HEK293 (cell line): ENCODE measurements at regions not wholly inside any gene's neighbourhood (a gene's known extent, or its start where the extent isn't known, plus 50 kb on each side); places are given as distances from the start of the nearest gene placed in this dataset.

Source experiments
- CTCF ChIA-PET: fragments of 350-600 bp; formaldehyde crosslinking; extraction: SDS; loops from one replicate; lab custom pipeline; 2021; ENCODE audit warnings: antibody characterized with exemption; lab: Yijun Ruan, JAX
- POLR2A ChIA-PET: fragments of 300-600 bp; formaldehyde crosslinking; extraction: SDS; loops from one replicate; lab custom pipeline; 2020; ENCODE audit warnings: antibody characterized with exemption, inconsistent platforms; lab: Yijun Ruan, JAX
- H3K27ac ChIP-seq: fragments of 200-500 bp; sonication (Bioruptor generic); 2 replicates; pipeline ENCODE4 v1.5.1; 2014; ENCODE audit warnings: low read depth, low read length, control low read depth, inconsistent platforms; ENCODE audit errors: extremely low read depth
- H3K36me3 ChIP-seq, 2 experiments: fragments of 200-500 bp in 1 of 2; sonication (Bioruptor generic) in 1 of 2; 1 replicate in 1 of 2; 2 replicates in 1 of 2; pipeline ENCODE4 v1.5.1; 2014 to 2017; ENCODE audit warnings: inconsistent platforms in 2 of 2, low read length in 2 of 2; ENCODE audit not compliant: control insufficient read depth in 2 of 2, insufficient read depth in 1 of 2
- H3K4me1 ChIP-seq: fragments of 200-500 bp; sonication (Bioruptor generic); 2 replicates; pipeline ENCODE4 v1.5.1; 2014; ENCODE audit warnings: mild to moderate bottlenecking, low read length, inconsistent platforms; ENCODE audit not compliant: control insufficient read depth, insufficient read depth
- H3K4me3 ChIP-seq: 2 replicates; pipeline ENCODE4 v1.5.1; 2011; ENCODE audit warnings: low read depth, mild to moderate bottlenecking, control low read depth, low read length, moderate library complexity
- H3K9me3 ChIP-seq: fragments of 200-500 bp; sonication (Bioruptor generic); 2 replicates; pipeline ENCODE4 v1.5.1; 2014; ENCODE audit warnings: low read depth, low read length, inconsistent platforms; ENCODE audit not compliant: control insufficient read depth, insufficient read depth
- GLIS2 ChIP-seq: fragments of 450-650 bp; formaldehyde crosslinking; IDR thresholded peaks from 2 replicates; pipeline ENCODE4 v1.5.1; 2016; ENCODE audit warnings: missing biosample characterization, missing genetic modification characterization
- HOXA7 ChIP-seq: sonication (generic); formaldehyde crosslinking; IDR thresholded peaks from 2 replicates; pipeline ENCODE4 v1.8.1; 2022; ENCODE audit warnings: missing genetic modification reagents, borderline replicate concordance
- HOXD13 ChIP-seq: sonication (generic); formaldehyde crosslinking; IDR thresholded peaks from 2 replicates; pipeline ENCODE4 v1.8.0; 2022; ENCODE audit warnings: missing genetic modification reagents, borderline replicate concordance
- IKZF3 ChIP-seq: fragments of 450-650 bp; IDR thresholded peaks from 2 replicates; pipeline ENCODE4 v1.5.0; 2018; ENCODE audit warnings: missing biosample characterization, mild to moderate bottlenecking, missing genetic modification characterization, moderate library complexity
- KLF9 ChIP-seq: fragments of 450-650 bp; formaldehyde crosslinking; IDR thresholded peaks from 2 replicates; pipeline ENCODE4 v1.5.1; 2016; ENCODE audit warnings: missing biosample characterization, missing genetic modification characterization, low read depth
- PRDM1 ChIP-seq: fragments of 450-650 bp; formaldehyde crosslinking; IDR thresholded peaks from 2 replicates; pipeline ENCODE4; 2016; ENCODE audit warnings: missing biosample characterization, missing genetic modification characterization
- RBAK ChIP-seq: fragments of 450-650 bp; formaldehyde crosslinking; IDR thresholded peaks from 2 replicates; pipeline ENCODE4 v1.5.1; 2016; ENCODE audit warnings: missing biosample characterization, missing genetic modification characterization
- YY1 ChIP-seq: fragments of 450-650 bp; formaldehyde crosslinking; IDR thresholded peaks from 2 replicates; pipeline ENCODE4 v1.5.1; 2018; ENCODE audit warnings: missing biosample characterization, missing genetic modification characterization
- YY2 ChIP-seq: fragments of 450-650 bp; formaldehyde crosslinking; IDR thresholded peaks from 2 replicates; pipeline ENCODE4 v1.5.1; 2016; ENCODE audit warnings: missing biosample characterization, missing genetic modification characterization
- ZFP37 ChIP-seq: fragments of 450-650 bp; formaldehyde crosslinking; IDR thresholded peaks from 2 replicates; pipeline ENCODE4 v1.5.1; 2016; ENCODE audit warnings: missing biosample characterization, missing genetic modification characterization
- ZNF132 ChIP-seq: fragments of 450-650 bp; formaldehyde crosslinking; IDR thresholded peaks from 2 replicates; pipeline ENCODE4 v1.5.1; 2017; ENCODE audit warnings: missing biosample characterization, missing genetic modification characterization, borderline replicate concordance
- ZNF133 ChIP-seq: fragments of 450-650 bp; formaldehyde crosslinking; IDR thresholded peaks from 2 replicates; pipeline ENCODE4 v1.5.1; 2016; ENCODE audit warnings: missing biosample characterization, missing genetic modification characterization
- ZNF146 ChIP-seq: fragments of 450-650 bp; formaldehyde crosslinking; IDR thresholded peaks from 2 replicates; pipeline ENCODE4 v1.5.1; 2016; ENCODE audit warnings: missing biosample characterization, missing genetic modification characterization
- ZNF19 ChIP-seq: fragments of 450-650 bp; formaldehyde crosslinking; IDR thresholded peaks from 2 replicates; pipeline ENCODE4; 2016; ENCODE audit warnings: missing biosample characterization, missing genetic modification characterization, low read depth
- ZNF2 ChIP-seq: fragments of 450-650 bp; formaldehyde crosslinking; IDR thresholded peaks from 2 replicates; pipeline ENCODE4 v1.5.1; 2016; ENCODE audit warnings: missing biosample characterization, missing genetic modification characterization
- ZNF239 ChIP-seq: fragments of 450-650 bp; formaldehyde crosslinking; IDR thresholded peaks from 2 replicates; pipeline ENCODE4 v1.5.1; 2016; ENCODE audit warnings: missing biosample characterization, missing genetic modification characterization
- ZNF311 ChIP-seq: fragments of 450-650 bp; formaldehyde crosslinking; IDR thresholded peaks from 2 replicates; pipeline ENCODE4 v1.5.1; 2017; ENCODE audit warnings: missing biosample characterization, missing genetic modification characterization, borderline replicate concordance
- ZNF341 ChIP-seq: fragments of 450-650 bp; formaldehyde crosslinking; IDR thresholded peaks from 2 replicates; pipeline ENCODE4; 2016; ENCODE audit warnings: low read depth, missing biosample characterization, missing genetic modification characterization
- ZNF416 ChIP-seq: fragments of 450-650 bp; formaldehyde crosslinking; IDR thresholded peaks from 2 replicates; pipeline ENCODE4 v1.5.1; 2016; ENCODE audit warnings: missing biosample characterization, missing genetic modification characterization
- ZNF426 ChIP-seq: fragments of 450-650 bp; formaldehyde crosslinking; IDR thresholded peaks from 2 replicates; pipeline ENCODE4 v1.5.1; 2017; ENCODE audit warnings: missing biosample characterization, missing genetic modification characterization, mild to moderate bottlenecking, inconsistent platforms, moderate library complexity
- ZNF433 ChIP-seq: fragments of 450-650 bp; formaldehyde crosslinking; IDR thresholded peaks from 2 replicates; pipeline ENCODE4 v1.5.1; 2016; ENCODE audit warnings: missing biosample characterization, missing genetic modification characterization, low read depth
- ZNF473 ChIP-seq: fragments of 450-650 bp; formaldehyde crosslinking; IDR thresholded peaks from 2 replicates; pipeline ENCODE4 v1.5.1; 2017; ENCODE audit warnings: missing biosample characterization, missing genetic modification characterization
- ZNF555 ChIP-seq: fragments of 450-650 bp; formaldehyde crosslinking; conservative IDR thresholded peaks from 2 replicates; pipeline ENCODE4 v1.5.1; 2017; ENCODE audit warnings: missing biosample characterization, mild to moderate bottlenecking, missing genetic modification characterization, inconsistent platforms
- ZNF654 ChIP-seq: fragments of 450-650 bp; formaldehyde crosslinking; IDR thresholded peaks from 2 replicates; pipeline ENCODE4 v1.5.1; 2016; ENCODE audit warnings: low read depth, missing biosample characterization, missing genetic modification characterization
- TF ChIP-seq, protein P1 (sequence below): fragments of 450-650 bp; formaldehyde crosslinking; IDR thresholded peaks from 2 replicates; pipeline ENCODE4 v1.5.1; 2017; ENCODE audit warnings: missing biosample characterization, missing genetic modification characterization
- TF ChIP-seq, protein P2 (sequence below): sonication (generic); formaldehyde crosslinking; IDR thresholded peaks from 2 replicates; pipeline ENCODE4 v1.8.1; 2022; ENCODE audit warnings: mild to moderate bottlenecking, moderate library complexity, missing genetic modification reagents
- TF ChIP-seq, protein P3 (sequence below): fragments of 450-650 bp; formaldehyde crosslinking; IDR thresholded peaks from 2 replicates; pipeline ENCODE4 v1.5.1; 2016; ENCODE audit warnings: missing biosample characterization, missing genetic modification characterization, low read depth

DNA sequence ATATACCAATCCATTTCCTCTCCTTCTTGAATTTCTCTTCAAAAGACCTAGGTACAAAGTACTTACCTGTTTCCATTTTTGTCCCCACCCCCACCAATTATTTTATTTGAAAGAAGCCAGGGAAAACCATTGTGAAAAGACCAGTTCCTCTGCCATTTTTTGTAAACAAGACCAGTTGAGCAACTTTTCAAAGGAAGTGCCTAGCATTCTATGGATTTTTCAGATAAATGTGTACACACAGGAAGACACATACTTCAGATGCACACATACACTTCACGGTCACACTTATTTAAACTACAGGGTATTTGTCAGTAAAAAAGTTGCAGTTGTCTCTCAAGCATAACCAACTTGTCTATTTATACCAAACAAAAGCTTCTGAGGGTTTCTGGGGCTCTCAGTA is 587.2 kb upstream of the KLHL4 start (continued):
- TF ChIP-seq ZNF311 (tag by site-specific recombination) (no peak), HOXD13 (no peak), ZNF239 (tag by site-specific recombination) (no peak), KLF9 (tag by site-specific recombination) (no peak)
- TF ChIP-seq, protein P1, sequence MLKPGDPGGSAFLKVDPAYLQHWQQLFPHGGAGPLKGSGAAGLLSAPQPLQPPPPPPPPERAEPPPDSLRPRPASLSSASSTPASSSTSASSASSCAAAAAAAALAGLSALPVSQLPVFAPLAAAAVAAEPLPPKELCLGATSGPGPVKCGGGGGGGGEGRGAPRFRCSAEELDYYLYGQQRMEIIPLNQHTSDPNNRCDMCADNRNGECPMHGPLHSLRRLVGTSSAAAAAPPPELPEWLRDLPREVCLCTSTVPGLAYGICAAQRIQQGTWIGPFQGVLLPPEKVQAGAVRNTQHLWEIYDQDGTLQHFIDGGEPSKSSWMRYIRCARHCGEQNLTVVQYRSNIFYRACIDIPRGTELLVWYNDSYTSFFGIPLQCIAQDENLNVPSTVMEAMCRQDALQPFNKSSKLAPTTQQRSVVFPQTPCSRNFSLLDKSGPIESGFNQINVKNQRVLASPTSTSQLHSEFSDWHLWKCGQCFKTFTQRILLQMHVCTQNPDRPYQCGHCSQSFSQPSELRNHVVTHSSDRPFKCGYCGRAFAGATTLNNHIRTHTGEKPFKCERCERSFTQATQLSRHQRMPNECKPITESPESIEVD (tag by site-specific recombination) = no peak
- TF ChIP-seq, protein P2, sequence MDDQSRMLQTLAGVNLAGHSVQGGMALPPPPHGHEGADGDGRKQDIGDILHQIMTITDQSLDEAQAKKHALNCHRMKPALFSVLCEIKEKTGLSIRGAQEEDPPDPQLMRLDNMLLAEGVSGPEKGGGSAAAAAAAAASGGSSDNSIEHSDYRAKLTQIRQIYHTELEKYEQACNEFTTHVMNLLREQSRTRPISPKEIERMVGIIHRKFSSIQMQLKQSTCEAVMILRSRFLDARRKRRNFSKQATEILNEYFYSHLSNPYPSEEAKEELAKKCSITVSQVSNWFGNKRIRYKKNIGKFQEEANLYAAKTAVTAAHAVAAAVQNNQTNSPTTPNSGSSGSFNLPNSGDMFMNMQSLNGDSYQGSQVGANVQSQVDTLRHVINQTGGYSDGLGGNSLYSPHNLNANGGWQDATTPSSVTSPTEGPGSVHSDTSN = no peak

DNA sequence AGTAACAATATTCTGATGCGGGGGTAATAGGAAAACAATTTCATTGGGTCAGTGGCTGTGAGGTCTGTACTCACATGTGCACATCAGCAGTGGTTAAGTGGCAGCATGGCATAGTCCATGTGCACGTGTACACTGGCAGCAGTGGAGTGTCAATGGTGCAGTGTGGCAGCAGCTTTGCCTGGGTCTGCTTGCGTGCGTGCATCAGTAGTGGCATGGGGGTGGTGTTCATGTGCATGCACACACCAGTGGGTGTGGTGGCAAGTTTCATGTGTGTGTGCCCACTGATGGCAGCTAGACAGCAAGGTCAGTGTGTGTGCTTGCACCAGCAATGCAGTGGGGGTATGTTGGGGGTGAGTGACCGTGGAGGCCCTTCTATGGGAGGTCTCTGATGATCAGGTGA is 581.6 kb upstream of the KLHL4 start:
- CTCF ChIA-PET = no interaction called here
- POLR2A ChIA-PET = no interaction called here
- no peaks in the 10 kb centered on the region for H3K36me3 ChIP-seq
- no peak overlapping the region for H3K27ac ChIP-seq
- no peak for TF ChIP-seq RBAK (tag by site-specific recombination)
- TF ChIP-seq ZNF416 (tag by site-specific recombination) = no peak
- no peak for TF ChIP-seq GLIS2 (tag by site-specific recombination)
- TF ChIP-seq YY2 (tag by site-specific recombination) = no peak
- no peaks in the 10 kb centered on the region; the same call in 1 of the 2 replicates for H3K9me3 ChIP-seq
- H3K4me3 ChIP-seq = no peak overlapping the region
- no peaks in the 10 kb centered on the region for H3K4me1 ChIP-seq

DNA sequence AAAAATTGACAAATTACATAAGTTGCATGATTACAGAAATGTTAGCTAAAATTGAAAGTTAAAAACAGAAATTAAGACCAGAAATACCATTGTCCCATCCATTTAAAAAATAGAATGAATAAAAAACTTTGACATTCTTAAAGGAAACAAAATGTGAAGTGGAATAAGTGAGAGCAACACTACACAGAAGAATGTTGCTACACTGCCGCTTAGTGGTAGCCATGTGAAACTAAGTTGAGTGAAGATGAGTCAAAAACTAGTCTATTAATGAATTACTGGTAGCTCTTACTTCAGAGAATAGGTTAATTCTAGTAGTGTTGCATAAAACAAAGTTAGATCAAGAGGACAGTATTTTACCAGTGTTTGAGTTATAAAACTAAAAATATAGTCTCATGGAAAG is 571.0 kb upstream of the KLHL4 start:
- Histone ChIP-seq H3K36me3 (no peaks in the 10 kb centered on the region), H3K4me3 (no peak overlapping the region), H3K9me3 (no peaks in the 10 kb centered on the region), H3K27ac (no peak overlapping the region), H3K4me1 (no peaks in the 10 kb centered on the region)
- no peak for TF ChIP-seq YY1 (tag by site-specific recombination)
- TF ChIP-seq ZNF133 (tag by site-specific recombination) = no peak
- peak; percentile 64 for TF ChIP-seq PRDM1 (tag by site-specific recombination)
- peak; percentile 66 for TF ChIP-seq ZNF654 (tag by site-specific recombination)
- TF ChIP-seq ZNF473 = no peak
- TF ChIP-seq ZNF2 (tag by site-specific recombination) = peak; percentile 61; the same call in 1 of the 2 replicates
- TF ChIP-seq IKZF3 (tag by site-specific recombination) = no peak
- no peak for TF ChIP-seq ZNF555
- no peak for TF ChIP-seq ZNF426 (tag by site-specific recombination)
- TF ChIP-seq ZFP37 (tag by site-specific recombination) = no peak
- ChIA-PET POLR2A (no interaction called here), CTCF (interaction anchor here (0.5 to 3.0 kb wide), 37 partner anchors 9 to 1329 kb away, joined by 3 to 18 read pairs (median 3); no protein-coding TSS in a partner anchor)

DNA sequence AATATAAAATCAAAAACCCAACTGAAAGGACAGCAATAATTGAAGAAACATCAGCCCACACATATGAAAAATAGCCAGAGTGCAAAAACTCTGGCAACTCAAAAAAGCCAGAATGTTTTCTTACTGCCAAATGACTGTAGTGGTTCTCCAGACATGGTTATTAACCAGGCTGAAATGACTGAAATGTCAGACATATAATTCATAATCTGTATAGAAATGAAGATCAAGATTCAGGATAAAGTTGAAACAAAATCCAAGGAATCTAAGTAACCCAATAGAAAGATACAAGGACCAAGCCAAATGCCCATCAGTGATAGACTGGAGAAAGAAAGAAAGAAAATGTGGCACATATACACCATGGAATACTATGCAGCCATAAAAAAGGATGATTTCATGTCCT is 553.3 kb upstream of the KLHL4 start:
- ChIA-PET CTCF (interaction anchor here (1.7 kb wide), 1 partner anchor 18 kb away, joined by 5 read pairs; no protein-coding TSS in a partner anchor), POLR2A (no interaction called here)
- Histone ChIP-seq H3K9me3 (no peaks in the 10 kb centered on the region; the same call in 1 of the 2 replicates), H3K4me3 (no peak overlapping the region), H3K4me1 (no peaks in the 10 kb centered on the region), H3K27ac (no peak overlapping the region), H3K36me3 (no peaks in the 10 kb centered on the region)
- TF ChIP-seq ZNF146 (peak; percentile 73), ZNF433 (tag by site-specific recombination) (peak; percentile 99), HOXA7 (CRISPR knock-in tag) (no peak), ZNF133 (tag by site-specific recombination) (no peak), ZNF19 (tag by site-specific recombination) (no peak), ZNF132 (no peak), ZNF341 (no peak)
- TF ChIP-seq, protein P3, sequence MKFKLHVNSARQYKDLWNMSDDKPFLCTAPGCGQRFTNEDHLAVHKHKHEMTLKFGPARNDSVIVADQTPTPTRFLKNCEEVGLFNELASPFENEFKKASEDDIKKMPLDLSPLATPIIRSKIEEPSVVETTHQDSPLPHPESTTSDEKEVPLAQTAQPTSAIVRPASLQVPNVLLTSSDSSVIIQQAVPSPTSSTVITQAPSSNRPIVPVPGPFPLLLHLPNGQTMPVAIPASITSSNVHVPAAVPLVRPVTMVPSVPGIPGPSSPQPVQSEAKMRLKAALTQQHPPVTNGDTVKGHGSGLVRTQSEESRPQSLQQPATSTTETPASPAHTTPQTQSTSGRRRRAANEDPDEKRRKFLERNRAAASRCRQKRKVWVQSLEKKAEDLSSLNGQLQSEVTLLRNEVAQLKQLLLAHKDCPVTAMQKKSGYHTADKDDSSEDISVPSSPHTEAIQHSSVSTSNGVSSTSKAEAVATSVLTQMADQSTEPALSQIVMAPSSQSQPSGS (tag by site-specific recombination) = no peak
